ENCODE measurements at regions not wholly inside any gene's neighbourhood (a gene's known extent, or its start where the extent isn't known, plus 50 kb on each side); places are given as distances from the start of the nearest gene placed in this dataset.
A peak's percentile ranks its signal among the peaks of the same experiment; 100 is the strongest.

GRCh38 chr22:48993655-48994054 lies 834.0 kb downstream of the BRD1 start (continued):
- TF ChIP-seq E2F2 (CRISPR knock-in tag; IDR thresholded peaks at IDR 0.05; ENCODE audit: borderline replicate concordance), result no peak
- no peak for TF ChIP-seq ZBTB10 (CRISPR knock-in tag; IDR thresholded peaks at IDR 0.05; ENCODE audit: borderline replicate concordance)
- TF ChIP-seq ZNF629 (CRISPR knock-in tag; conservative IDR thresholded peaks at IDR 0.05), result 0 out of 2 replicates have a peak, but pooled peaks have one; percentile 10
- TF ChIP-seq ZNF446 (CRISPR knock-in tag; IDR thresholded peaks at IDR 0.05), result no peak
- no peak for TF ChIP-seq KMT2B (CRISPR knock-in tag; IDR thresholded peaks at IDR 0.05)
- TF ChIP-seq ZNF280B (CRISPR knock-in tag; IDR thresholded peaks at IDR 0.05; ENCODE audit: borderline replicate concordance), result no peak
- peak; percentile 33; the same call in 1 of the 2 replicates for TF ChIP-seq RARA (CRISPR knock-in tag; IDR thresholded peaks at IDR 0.05)
- TF ChIP-seq SMC3 (IDR thresholded peaks at IDR 0.05; ENCODE audit: low read length), result no peak
- no peak for TF ChIP-seq MAX (IDR thresholded peaks at IDR 0.05)
- peak; percentile 67; the same call in 1 of the 2 replicates for TF ChIP-seq ZNF710 (CRISPR knock-in tag; IDR thresholded peaks at IDR 0.05; ENCODE audit: borderline replicate concordance)
- no peak for TF ChIP-seq ZNF34 (CRISPR knock-in tag; IDR thresholded peaks at IDR 0.05; ENCODE audit: borderline replicate concordance)
- TF ChIP-seq ZNF335 (CRISPR knock-in tag; IDR thresholded peaks at IDR 0.05), result no peak
- no peak for TF ChIP-seq RELA (CRISPR knock-in tag; IDR thresholded peaks at IDR 0.05)
- TF ChIP-seq RFXAP (CRISPR knock-in tag; IDR thresholded peaks at IDR 0.05; ENCODE audit: borderline replicate concordance), result no peak
- peak in 1 of 2 experiments; percentile 61; a peak in 2 of 4 replicates for TF ChIP-seq EP300 (IDR thresholded peaks at IDR 0.05; ENCODE audit: low read depth in 2 of 2, low read length in 2 of 2)
- no peak for TF ChIP-seq EP300 (CRISPR knock-in tag; IDR thresholded peaks at IDR 0.05; ENCODE audit: borderline replicate concordance)
- no peak for TF ChIP-seq THAP7 (CRISPR knock-in tag; IDR thresholded peaks at IDR 0.05)
- no peak for TF ChIP-seq ZNF263 (CRISPR knock-in tag; IDR thresholded peaks at IDR 0.05)
- no peak for TF ChIP-seq RFXANK (CRISPR knock-in tag; IDR thresholded peaks at IDR 0.05)
- TF ChIP-seq ZBTB33 (CRISPR knock-in tag; IDR thresholded peaks at IDR 0.05), result no peak

Measured in HepG2 (cell line).